ENCODE measurements at regions not wholly inside any gene's neighbourhood (a gene's known extent, or its start where the extent isn't known, plus 50 kb on each side); places are given as distances from the start of the nearest gene placed in this dataset.
"Not testable (repeated sequence)": the region's sequence is repeated elsewhere in the genome, so short reads cannot be mapped to it uniquely, and the experiment has no call there.

DNA sequence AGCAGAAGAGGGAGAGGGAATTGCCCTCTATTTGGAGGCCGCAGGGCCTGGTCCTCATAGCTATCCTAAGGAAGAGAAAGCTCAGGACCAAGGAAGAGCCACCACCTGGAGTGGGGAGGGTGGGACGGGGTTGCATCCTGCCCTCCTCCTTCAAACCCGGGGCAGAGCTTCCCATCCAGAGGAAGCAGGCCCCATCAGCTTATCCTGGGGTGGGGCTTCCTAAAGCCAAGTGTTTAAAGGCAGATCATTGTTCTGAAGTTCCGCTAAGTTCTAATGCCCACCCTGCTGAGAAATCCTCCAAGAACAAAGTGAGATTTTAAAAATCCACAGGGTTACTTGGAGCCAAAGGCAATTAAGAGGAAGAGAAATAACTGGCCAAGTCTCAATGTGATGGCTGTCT is 210.3 kb downstream of the C9orf152 start:
- Mint-ChIP-seq H3K27me3 (ENCODE audit: low read depth in 3 of 3) (peaks cover 0 to 7% (median 6%) of the 10 kb centered on the region in 3 donors), H3K27ac (no peak overlapping the region), H3K4me3 (no peak overlapping the region), H3K36me3 (no peaks in the 10 kb centered on the region), H3K4me1 (no peaks in the 10 kb centered on the region), H3K9me3 (peaks cover 0 to 6% (median 0%) of the 10 kb centered on the region in 6 donors)
- no peak for DNase-seq

DNA sequence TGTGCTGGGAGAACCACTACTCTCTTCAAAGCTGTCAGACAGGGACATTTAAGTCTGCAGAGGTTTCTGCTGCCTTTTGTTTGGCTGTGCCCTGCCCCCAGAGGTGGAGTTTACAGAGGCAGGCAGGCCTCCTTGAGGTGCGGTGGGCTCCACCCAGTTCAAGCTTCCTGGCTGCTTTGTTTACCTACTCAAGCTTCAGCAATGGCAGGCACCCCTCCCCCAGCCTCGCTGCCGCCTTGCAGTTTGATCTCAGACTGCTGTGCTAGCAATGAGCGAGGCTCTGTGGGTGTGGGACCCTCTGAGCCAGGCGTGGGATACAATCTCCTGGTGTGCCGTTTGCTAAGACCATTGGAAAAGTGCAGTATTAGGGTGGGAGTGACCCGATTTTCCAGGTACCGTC is 202.4 kb downstream of the C9orf152 start:
- H3K36me3 Mint-ChIP-seq, DNase-seq, H3K9me3 Mint-ChIP-seq, H3K27ac Mint-ChIP-seq, H3K4me3 Mint-ChIP-seq, H3K4me1 Mint-ChIP-seq: not testable (repeated sequence)
- H3K27me3 Mint-ChIP-seq (ENCODE audit: low read depth in 3 of 3), result peaks cover 4 to 12% (median 9%) of the 10 kb centered on the region in 3 donors

DNA sequence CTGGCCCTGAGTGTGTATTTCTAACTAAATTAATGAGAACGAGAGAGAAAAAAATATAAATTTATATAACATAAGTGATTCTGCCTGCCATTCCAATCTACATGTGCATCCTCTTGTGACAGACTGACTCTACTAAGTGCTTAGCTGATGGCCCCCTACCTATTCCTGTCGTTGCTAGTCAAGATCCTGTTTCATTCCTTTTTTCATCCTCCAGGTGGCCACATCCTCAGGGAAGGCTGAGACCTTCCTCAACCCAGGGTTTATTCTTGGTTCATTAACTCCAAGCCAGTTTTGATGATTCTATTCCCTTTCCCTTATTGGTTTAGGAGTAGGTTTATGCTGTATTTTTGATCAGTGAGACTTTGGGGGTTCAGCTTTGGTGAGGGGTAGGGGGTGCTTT is 201.3 kb downstream of the C9orf152 start:
- Mint-ChIP-seq H3K9me3 (no peaks in the 10 kb centered on the region), H3K27ac (no peak overlapping the region), H3K36me3 (no peaks in the 10 kb centered on the region), H3K4me1 (no peaks in the 10 kb centered on the region), H3K27me3 (ENCODE audit: low read depth in 3 of 3) (peaks cover 4 to 12% (median 9%) of the 10 kb centered on the region in 3 donors), H3K4me3 (no peak overlapping the region)
- no peak for DNase-seq

DNA sequence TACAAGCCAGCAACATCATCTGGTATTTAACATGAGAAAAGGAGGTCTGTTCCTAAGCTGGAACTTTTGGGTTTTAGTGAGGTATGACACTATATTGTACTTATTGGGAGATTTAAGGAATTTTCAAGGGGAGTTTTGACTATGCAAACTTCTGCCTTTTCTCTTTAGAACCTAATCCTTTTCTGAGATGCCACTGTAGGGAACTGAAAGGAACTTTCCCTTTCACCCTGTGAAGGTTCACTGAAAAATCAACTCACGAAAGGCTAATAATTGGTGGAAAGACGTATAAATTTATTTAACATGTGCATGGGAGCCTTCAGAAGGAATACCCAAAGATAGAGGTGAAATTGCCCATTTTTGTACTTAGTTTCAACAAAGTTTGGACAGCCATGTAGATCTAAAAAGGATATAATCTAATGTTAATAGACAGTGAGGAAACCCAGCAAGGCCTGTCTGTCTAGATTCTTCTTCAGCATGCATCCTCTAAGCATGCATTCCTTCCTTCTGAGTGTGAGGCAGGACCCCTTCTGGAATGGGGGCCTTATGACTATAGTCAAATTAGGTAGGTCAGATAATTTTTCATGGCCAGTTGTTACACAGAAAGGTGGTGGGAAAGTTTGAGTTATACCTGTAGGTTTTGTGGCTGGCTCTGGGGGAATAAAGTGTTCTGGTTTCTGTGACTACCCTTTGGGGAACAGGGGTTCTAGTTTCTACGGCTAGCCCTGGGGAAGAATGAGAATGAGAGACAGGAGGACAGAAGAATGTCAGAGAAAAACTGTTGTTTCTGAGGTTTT is 200.3 kb downstream of the C9orf152 start:
- Mint-ChIP-seq H3K4me3 (no peak overlapping the region), H3K36me3 (no peaks in the 10 kb centered on the region), H3K9me3 (no peaks in the 10 kb centered on the region), H3K4me1 (no peaks in the 10 kb centered on the region), H3K27me3 (ENCODE audit: low read depth in 3 of 3) (peaks cover 4 to 14% (median 9%) of the 10 kb centered on the region in 3 donors), H3K27ac (no peak overlapping the region)
- no peak for DNase-seq

DNA sequence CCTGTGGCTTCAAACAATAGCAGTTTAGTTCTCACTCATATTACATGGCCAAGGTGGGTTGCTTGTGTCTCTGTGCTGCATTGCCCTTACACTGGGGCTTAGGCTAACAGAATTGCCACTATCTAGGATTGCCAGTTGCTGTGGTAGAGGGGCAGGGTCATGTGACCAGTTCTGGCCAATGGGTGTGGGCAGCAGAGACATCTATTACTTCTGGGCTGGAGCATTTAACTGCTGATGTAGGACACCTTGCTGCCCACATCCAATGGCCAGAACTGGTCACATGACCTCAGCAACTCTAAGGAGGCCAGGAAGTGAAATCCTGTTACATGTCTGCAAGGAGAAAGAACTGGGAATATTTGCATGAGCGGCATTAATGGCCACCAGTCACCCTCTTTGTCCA is 199.3 kb downstream of the C9orf152 start:
- no peak for DNase-seq
- no peaks in the 10 kb centered on the region for H3K9me3 Mint-ChIP-seq
- H3K4me3 Mint-ChIP-seq, result no peak overlapping the region
- H3K27me3 Mint-ChIP-seq (ENCODE audit: low read depth in 3 of 3), result peaks cover 4 to 13% (median 8%) of the 10 kb centered on the region in 3 donors
- no peaks in the 10 kb centered on the region for H3K4me1 Mint-ChIP-seq
- no peak overlapping the region for H3K27ac Mint-ChIP-seq
- no peaks in the 10 kb centered on the region for H3K36me3 Mint-ChIP-seq

DNA sequence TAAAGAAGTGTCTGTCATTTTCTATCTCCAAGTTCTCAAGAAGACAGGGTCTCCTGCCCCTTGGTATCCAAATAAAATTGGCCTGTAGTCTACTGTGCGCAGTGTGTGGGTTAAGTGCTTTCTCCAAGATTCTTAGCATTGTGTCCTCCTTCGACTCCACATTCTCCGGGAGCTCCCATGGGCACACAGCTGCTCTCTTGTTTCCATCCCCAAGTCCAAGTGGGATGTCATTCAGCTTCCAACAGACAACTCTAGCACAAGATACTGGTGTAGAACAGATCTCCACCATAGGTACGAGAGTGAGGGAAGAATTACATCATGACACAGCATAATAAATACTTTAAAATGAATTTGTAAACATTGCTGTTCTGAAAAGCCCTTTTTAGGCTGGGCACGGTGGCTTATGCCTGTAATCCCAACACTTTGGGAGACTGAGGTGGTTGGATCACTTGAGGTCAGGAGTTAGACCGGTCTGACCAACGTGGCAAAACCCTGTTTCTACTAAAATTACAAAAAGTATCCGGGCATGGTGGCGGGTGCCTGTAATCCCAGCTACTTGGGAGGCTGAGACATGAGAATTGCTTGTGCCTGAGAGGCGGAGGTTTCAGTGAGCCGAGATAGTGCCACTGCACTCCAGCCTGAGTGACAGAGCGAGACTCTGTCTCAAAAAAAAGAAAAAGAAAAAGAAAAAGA is 196.2 kb downstream of the C9orf152 start:
- Mint-ChIP-seq H3K4me3 (no peak overlapping the region), H3K9me3 (no peaks in the 10 kb centered on the region), H3K4me1 (no peaks in the 10 kb centered on the region), H3K27me3 (ENCODE audit: low read depth in 3 of 3) (peaks cover 0 to 7% (median 1%) of the 10 kb centered on the region in 3 donors), H3K27ac (no peak overlapping the region), H3K36me3 (no peaks in the 10 kb centered on the region)
- no peak for DNase-seq

DNA sequence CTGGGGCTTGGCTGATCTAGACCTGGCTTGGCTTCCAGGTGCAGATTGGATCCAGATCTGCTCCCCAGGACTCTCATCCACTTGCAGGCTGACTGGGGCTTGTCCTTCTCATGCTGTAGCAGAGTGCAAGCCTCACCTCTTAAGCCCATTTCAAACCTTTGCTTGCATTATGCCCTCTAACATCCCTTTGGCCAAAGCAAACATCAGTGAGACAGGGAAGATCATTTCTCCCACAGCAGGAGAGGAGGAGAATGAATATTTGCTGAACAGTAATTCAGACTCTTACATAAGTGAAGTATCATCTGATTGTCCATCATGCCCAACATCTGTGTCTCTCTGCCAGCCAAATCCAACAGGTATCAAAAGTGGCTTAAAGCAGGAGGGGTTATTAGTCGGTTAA is 194.9 kb downstream of the C9orf152 start:
- Mint-ChIP-seq H3K27ac (no peak overlapping the region), H3K27me3 (ENCODE audit: low read depth in 3 of 3) (peaks cover 0 to 11% (median 1%) of the 10 kb centered on the region in 3 donors), H3K4me3 (no peak overlapping the region), H3K4me1 (no peaks in the 10 kb centered on the region), H3K36me3 (no peaks in the 10 kb centered on the region), H3K9me3 (no peaks in the 10 kb centered on the region)
- no peak for DNase-seq

DNA sequence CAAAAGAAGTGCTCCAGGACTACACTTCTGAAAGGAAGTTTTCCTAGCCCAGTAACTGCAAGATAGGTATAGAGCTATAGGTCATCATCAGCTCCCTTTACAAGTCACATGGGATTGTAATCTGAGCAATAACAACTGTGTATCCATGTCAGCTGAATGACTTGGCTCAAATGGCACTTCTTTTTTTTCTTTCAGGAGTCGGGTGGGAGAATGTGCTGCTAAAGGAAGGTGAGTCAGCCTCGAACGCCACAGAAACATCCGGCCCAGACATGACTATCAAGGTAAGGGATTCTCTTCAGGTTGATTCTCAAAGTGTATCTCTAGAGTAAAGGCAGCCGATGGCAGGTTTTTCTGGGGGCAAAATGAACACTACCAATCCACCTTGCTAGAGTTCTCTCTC is 192.2 kb downstream of the C9orf152 start:
- Mint-ChIP-seq H3K36me3 (no peaks in the 10 kb centered on the region), H3K9me3 (no peaks in the 10 kb centered on the region), H3K4me1 (no peaks in the 10 kb centered on the region), H3K27me3 (ENCODE audit: low read depth in 3 of 3) (peaks cover 0 to 10% (median 1%) of the 10 kb centered on the region in 3 donors), H3K27ac (no peak overlapping the region), H3K4me3 (no peak overlapping the region)
- no peak for DNase-seq

DNA sequence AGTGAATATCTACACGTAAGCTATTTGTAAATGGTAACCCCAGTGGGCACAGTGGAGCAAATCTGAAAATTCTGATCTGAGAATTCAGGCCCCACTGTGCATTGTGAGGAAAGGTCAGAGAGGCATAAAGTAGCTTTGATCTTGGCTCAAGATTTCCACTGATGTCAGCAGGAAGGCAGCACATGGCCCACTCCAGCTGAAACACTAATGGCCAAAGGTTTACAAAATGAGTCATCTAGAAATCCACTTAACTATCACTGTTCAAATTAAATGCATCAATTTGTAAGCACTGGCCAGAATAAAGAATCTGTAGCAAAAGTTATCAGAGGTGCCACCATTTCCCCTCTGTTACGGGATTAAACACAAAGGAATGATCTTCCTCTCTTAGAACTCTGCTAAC is 191.6 kb downstream of the C9orf152 start:
- Mint-ChIP-seq H3K9me3 (no peaks in the 10 kb centered on the region), H3K27ac (no peak overlapping the region), H3K36me3 (no peaks in the 10 kb centered on the region), H3K27me3 (ENCODE audit: low read depth in 3 of 3) (peaks cover 0 to 10% (median 1%) of the 10 kb centered on the region in 3 donors), H3K4me1 (no peaks in the 10 kb centered on the region), H3K4me3 (no peak overlapping the region)
- no peak for DNase-seq

DNA sequence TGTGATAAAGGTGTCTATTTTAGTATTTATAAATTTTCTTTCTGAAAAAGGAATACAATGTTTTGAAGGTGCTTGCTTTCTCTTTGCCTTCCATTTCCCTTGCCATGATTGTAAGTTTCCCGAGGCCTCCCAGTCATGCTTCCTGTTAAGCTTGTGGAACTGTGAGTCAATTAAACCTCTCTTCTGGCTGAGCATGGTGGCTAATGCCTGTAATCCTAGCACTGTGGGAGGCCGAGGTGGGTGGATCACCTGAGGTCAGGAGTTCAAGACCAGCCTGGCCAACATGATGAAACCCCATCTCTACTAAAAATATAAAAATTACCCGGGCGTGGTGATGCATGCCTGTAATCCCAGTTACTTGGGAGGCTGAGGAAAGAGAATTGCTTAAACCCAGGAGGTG is 187.7 kb downstream of the C9orf152 start:
- H3K4me3 Mint-ChIP-seq; H3K36me3 Mint-ChIP-seq; DNase-seq; H3K9me3 Mint-ChIP-seq; H3K4me1 Mint-ChIP-seq; H3K27me3 Mint-ChIP-seq (ENCODE audit: low read depth in 3 of 3); H3K27ac Mint-ChIP-seq: not testable (repeated sequence)

DNA sequence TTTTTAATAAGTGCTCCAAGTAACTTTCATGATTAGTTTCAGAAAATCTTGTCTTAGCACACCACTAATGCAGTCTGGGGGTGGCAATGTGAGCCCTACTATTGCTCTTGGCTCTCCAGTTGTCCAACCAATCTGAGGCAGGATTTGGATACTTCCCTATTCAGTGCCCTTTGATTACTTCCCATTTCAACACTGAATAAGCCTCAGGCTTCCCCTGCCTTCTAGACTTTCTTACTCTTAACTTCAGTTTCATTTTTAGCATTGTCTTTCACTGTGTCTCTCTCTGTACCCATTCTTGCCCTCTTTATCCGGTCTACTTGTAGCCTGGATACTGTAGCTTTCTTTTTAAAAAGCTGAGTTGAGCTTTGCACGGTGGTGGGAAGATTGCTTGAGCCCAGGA is 186.1 kb downstream of the C9orf152 start:
- H3K27me3 Mint-ChIP-seq (ENCODE audit: low read depth in 3 of 3), result peaks cover 0 to 10% (median 0%) of the 10 kb centered on the region in 3 donors
- no peaks in the 10 kb centered on the region for H3K36me3 Mint-ChIP-seq
- no peak overlapping the region for H3K27ac Mint-ChIP-seq
- no peak overlapping the region for H3K4me3 Mint-ChIP-seq
- no peaks in the 10 kb centered on the region for H3K4me1 Mint-ChIP-seq
- H3K9me3 Mint-ChIP-seq, result no peaks in the 10 kb centered on the region
- no peak for DNase-seq

DNA sequence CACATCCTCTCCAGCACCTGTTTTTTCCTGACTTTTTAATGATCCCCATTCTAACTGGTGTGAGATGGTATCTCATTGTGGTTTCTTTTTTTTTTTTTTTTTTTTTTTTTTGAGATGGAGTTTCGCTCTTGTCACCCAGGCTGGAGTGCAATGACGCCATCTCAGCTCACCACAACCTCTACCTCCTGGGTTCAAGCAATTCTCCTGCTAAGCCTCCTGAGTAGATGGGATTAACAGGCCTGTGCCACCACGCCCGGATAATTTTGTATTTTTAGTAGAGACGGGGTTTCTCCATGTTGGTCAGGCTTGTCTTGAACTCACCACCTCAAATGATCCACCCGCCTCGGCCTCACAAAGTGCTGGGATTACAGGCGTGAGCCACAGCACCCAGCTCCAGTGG is 184.7 kb downstream of the C9orf152 start:
- H3K9me3 Mint-ChIP-seq; DNase-seq; H3K4me3 Mint-ChIP-seq; H3K4me1 Mint-ChIP-seq; H3K36me3 Mint-ChIP-seq; H3K27me3 Mint-ChIP-seq (ENCODE audit: low read depth in 3 of 3); H3K27ac Mint-ChIP-seq: not testable (repeated sequence)

DNA sequence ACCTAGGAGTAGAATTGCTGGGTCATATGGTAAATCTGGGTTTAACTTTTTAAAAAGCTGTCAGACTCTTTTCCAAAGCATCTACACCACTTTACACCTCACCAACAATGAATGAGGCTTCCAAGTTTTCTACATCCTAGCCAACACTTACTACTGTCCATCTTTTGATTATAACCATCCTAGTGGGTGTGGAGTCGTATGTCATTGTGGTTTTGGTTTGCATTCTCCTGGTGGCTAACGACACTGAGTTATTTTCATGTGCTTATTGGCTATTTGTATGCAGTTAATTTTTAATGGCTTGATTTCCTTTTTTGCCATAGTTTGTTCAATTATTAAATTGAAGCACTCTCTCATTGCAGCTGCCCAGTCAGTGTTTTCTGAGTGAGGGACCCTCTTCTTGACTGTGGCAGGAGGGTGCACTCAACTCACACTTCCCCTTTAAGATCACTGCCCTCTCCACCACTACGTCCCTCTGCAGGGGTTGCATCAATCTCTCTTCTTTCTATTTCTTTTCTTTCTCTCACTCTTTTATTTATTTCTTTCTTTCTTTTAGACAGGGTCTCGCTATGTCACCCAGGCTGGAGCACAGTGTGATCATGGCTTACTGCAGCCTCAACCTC is 182.3 kb downstream of the C9orf152 start:
- Mint-ChIP-seq H3K36me3 (no peaks in the 10 kb centered on the region), H3K4me3 (no peak overlapping the region), H3K4me1 (no peaks in the 10 kb centered on the region), H3K27me3 (ENCODE audit: low read depth in 3 of 3) (peaks cover 0 to 4% (median 1%) of the 10 kb centered on the region in 3 donors), H3K9me3 (no peaks in the 10 kb centered on the region), H3K27ac (no peak overlapping the region)
- no peak for DNase-seq

DNA sequence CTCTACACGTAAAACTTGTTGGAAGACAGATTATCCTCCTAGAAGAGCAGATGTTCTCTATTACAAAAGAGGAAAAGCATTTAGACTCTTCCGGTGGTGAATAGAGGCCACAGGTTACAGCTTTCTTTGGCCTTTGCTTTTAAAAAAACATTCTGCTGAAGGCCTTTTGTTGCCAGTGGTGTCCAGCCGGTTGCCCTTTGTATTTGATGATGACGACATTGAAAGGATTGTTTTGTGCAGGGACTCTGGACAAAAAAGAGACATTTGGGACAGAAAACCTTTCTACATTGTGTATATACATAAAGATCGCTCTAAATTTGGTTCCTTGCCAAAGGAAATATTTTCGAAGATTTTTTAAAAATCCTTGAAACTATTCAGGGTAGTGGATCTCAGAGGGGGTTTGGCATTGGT is 180.3 kb downstream of the C9orf152 start:
- H3K4me3 Mint-ChIP-seq, result no peak overlapping the region
- H3K27ac Mint-ChIP-seq, result no peak overlapping the region
- no peaks in the 10 kb centered on the region for H3K9me3 Mint-ChIP-seq
- H3K4me1 Mint-ChIP-seq, result no peaks in the 10 kb centered on the region
- peaks cover 0 to 11% (median 1%) of the 10 kb centered on the region in 3 donors for H3K27me3 Mint-ChIP-seq (ENCODE audit: low read depth in 3 of 3)
- H3K36me3 Mint-ChIP-seq, result no peaks in the 10 kb centered on the region
- DNase-seq, result no peak

All from immature natural killer cell (primary cell).